Astrocyte of the cerebellum (primary cell): ENCODE measurements at regions not wholly inside any gene's neighbourhood (a gene's known extent, or its start where the extent isn't known, plus 50 kb on each side); places are given as distances from the start of the nearest gene placed in this dataset.

Experiments used
- DNase-seq: peaks from one replicate; pipeline ENCODE4 v3.0.0-alpha.2; 2011; ENCODE audit warnings: low read depth
- H3K4me3 ChIP-seq: 2 replicates; pipeline ENCODE4 v1.5.1; 2011; ENCODE audit warnings: mild to moderate bottlenecking, low read depth, low read length, moderate library complexity
- CTCF ChIP-seq: IDR thresholded peaks from 2 replicates; pipeline ENCODE4 v1.5.1; 2012; ENCODE audit warnings: low read length, low read depth, moderate library complexity, mild to moderate bottlenecking; ENCODE audit errors: missing control alignments
- in situ Hi-C: cut with HindIII; loops from 2 replicates; pipeline ENCODE4 v1.10.0; 2017; ENCODE audit warnings: low sequenced_read_pairs

- no peak for DNase-seq
- in situ Hi-C loops, result no loop called here
- H3K4me3 ChIP-seq, result no peak overlapping the region
- TF ChIP-seq CTCF, result no peak
Measured at GRCh38 chr2:143940720-143941119, 579.2 kb downstream of the ZEB2 start.

GRCh38 chr2:143939626-143940330 is 580.1 kb downstream of the ZEB2 start:
- no peak overlapping the region for H3K4me3 ChIP-seq
- no peak for TF ChIP-seq CTCF
- DNase-seq, result peak; percentile 70
- in situ Hi-C loops, result no loop called here

- H3K4me3 ChIP-seq, result peak overlapping the region; percentile 49
- in situ Hi-C loops, result no loop called here
- no peak for TF ChIP-seq CTCF
- DNase-seq, result no peak
Measured at GRCh38 chr2:143937723-143938350, 582.1 kb downstream of the ZEB2 start.

GRCh38 chr2:143936848-143937722 is 582.8 kb downstream of the ZEB2 start:
- no peak for DNase-seq
- H3K4me3 ChIP-seq, result peak overlapping the region; percentile 49
- in situ Hi-C loops, result no loop called here
- TF ChIP-seq CTCF, result no peak

GRCh38 chr2:143936538-143936847 is 583.4 kb downstream of the ZEB2 start:
- peak overlapping the region; percentile 49 for H3K4me3 ChIP-seq
- no peak for TF ChIP-seq CTCF
- in situ Hi-C loops, result no loop called here
- DNase-seq, result no peak

GRCh38 chr2:143935482-143935752 is 584.5 kb downstream of the ZEB2 start:
- in situ Hi-C loops, result no loop called here
- no peak for DNase-seq
- no peak for TF ChIP-seq CTCF
- H3K4me3 ChIP-seq, result no peak overlapping the region
